ENCODE measurements at regions not wholly inside any gene's neighbourhood (a gene's known extent, or its start where the extent isn't known, plus 50 kb on each side); places are given as distances from the start of the nearest gene placed in this dataset.

DNA sequence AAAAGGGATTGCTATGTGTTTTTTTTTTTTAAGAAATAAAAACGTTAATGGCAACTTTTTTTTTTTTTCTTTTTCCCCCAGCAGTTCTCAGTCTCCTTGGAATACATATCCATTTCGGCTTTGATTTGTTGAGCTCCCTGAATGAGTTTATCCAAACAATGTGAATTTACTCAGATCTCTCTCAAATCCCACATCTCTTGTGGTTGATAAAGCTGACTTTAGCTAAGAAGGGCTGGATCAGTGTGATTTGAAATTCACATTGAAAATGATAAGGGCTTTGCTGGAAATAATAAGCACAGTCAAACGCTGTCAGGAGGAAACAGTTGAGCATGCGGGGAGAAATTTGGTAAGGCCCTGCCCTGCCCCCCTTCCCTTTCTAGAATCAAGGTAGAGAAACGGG is 74.1 kb upstream of the IRX3 start:
- TF ChIP-seq RAD21 (conservative IDR thresholded peaks at IDR 0.05) (no peak), TAF1 (IDR thresholded peaks at IDR 0.05; ENCODE audit: low read depth) (no peak), EZH2 (IDR thresholded peaks at IDR 0.05; ENCODE audit: borderline replicate concordance, insufficient read depth, low read length, poor library complexity, severe bottlenecking) (no peak), POLR2AphosphoS5 (IDR thresholded peaks at IDR 0.05) (no peak), EP300 (conservative IDR thresholded peaks at IDR 0.05; ENCODE audit: poor library complexity, severe bottlenecking) (no peak), SMC3 (conservative IDR thresholded peaks at IDR 0.05; ENCODE audit: poor library complexity) (no peak), MXI1 (conservative IDR thresholded peaks at IDR 0.05; ENCODE audit: poor library complexity, severe bottlenecking) (no peak)
- TF ChIP-seq, protein P1, sequence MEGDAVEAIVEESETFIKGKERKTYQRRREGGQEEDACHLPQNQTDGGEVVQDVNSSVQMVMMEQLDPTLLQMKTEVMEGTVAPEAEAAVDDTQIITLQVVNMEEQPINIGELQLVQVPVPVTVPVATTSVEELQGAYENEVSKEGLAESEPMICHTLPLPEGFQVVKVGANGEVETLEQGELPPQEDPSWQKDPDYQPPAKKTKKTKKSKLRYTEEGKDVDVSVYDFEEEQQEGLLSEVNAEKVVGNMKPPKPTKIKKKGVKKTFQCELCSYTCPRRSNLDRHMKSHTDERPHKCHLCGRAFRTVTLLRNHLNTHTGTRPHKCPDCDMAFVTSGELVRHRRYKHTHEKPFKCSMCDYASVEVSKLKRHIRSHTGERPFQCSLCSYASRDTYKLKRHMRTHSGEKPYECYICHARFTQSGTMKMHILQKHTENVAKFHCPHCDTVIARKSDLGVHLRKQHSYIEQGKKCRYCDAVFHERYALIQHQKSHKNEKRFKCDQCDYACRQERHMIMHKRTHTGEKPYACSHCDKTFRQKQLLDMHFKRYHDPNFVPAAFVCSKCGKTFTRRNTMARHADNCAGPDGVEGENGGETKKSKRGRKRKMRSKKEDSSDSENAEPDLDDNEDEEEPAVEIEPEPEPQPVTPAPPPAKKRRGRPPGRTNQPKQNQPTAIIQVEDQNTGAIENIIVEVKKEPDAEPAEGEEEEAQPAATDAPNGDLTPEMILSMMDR (IDR thresholded peaks at IDR 0.05; ENCODE audit: poor library complexity, severe bottlenecking) = no peak
- TF ChIP-seq, protein P2, sequence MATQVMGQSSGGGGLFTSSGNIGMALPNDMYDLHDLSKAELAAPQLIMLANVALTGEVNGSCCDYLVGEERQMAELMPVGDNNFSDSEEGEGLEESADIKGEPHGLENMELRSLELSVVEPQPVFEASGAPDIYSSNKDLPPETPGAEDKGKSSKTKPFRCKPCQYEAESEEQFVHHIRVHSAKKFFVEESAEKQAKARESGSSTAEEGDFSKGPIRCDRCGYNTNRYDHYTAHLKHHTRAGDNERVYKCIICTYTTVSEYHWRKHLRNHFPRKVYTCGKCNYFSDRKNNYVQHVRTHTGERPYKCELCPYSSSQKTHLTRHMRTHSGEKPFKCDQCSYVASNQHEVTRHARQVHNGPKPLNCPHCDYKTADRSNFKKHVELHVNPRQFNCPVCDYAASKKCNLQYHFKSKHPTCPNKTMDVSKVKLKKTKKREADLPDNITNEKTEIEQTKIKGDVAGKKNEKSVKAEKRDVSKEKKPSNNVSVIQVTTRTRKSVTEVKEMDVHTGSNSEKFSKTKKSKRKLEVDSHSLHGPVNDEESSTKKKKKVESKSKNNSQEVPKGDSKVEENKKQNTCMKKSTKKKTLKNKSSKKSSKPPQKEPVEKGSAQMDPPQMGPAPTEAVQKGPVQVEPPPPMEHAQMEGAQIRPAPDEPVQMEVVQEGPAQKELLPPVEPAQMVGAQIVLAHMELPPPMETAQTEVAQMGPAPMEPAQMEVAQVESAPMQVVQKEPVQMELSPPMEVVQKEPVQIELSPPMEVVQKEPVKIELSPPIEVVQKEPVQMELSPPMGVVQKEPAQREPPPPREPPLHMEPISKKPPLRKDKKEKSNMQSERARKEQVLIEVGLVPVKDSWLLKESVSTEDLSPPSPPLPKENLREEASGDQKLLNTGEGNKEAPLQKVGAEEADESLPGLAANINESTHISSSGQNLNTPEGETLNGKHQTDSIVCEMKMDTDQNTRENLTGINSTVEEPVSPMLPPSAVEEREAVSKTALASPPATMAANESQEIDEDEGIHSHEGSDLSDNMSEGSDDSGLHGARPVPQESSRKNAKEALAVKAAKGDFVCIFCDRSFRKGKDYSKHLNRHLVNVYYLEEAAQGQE (IDR thresholded peaks at IDR 0.05; ENCODE audit: borderline replicate concordance) = no peak
- no peaks in the 10 kb centered on the region for H3K27me3 ChIP-seq (ENCODE audit: insufficient read depth, low read depth, low read length)
- H3K9me2 ChIP-seq (ENCODE audit: insufficient read depth, low read length) = no peaks in the 10 kb centered on the region
- H3K4me3 ChIP-seq (ENCODE audit: low read length) = peak overlapping the region; percentile 11
- no peaks in the 10 kb centered on the region for H4K20me1 ChIP-seq (ENCODE audit: insufficient read depth)
- peak overlapping the region; percentile 25 for H3K4me2 ChIP-seq (ENCODE audit: low read length)
- H3K36me3 ChIP-seq (ENCODE audit: insufficient read depth, low read length) = no peaks in the 10 kb centered on the region
- H3K27ac ChIP-seq (ENCODE audit: low read length) = no peak overlapping the region
- no peaks in the 10 kb centered on the region for H3K9me3 ChIP-seq (ENCODE audit: low read length)
- no peak overlapping the region for H2AFZ ChIP-seq (ENCODE audit: low read depth, low read length)
- H3K79me2 ChIP-seq (replicated peaks; ENCODE audit: insufficient read depth, low read length) = no peaks in the 10 kb centered on the region
- no peak overlapping the region for H3K9ac ChIP-seq (ENCODE audit: low read length)
- H3F3A ChIP-seq (ENCODE audit: insufficient read depth, low read length, poor library complexity, severe bottlenecking) = no peaks in the 10 kb centered on the region

DNA sequence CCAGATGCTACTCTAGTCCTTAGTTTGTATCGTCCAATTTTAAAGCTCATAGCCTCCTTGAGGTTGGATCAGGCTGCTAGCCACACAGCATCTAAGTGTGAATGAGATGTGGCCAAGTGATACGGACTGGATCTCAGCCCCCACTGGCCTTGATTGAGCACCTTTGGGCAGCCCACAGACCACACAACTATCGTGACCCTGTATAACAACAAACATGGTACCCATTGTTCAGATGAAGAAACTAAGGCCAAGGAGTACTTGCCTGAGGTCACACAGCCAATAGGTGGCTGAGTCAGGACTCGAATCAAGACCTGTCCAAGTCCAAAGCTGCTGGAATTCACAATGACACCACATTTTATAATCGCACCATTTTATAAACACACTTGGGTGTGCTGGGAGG is 73.0 kb upstream of the IRX3 start:
- no peaks in the 10 kb centered on the region for H3K27me3 ChIP-seq (ENCODE audit: insufficient read depth, low read depth, low read length)
- no peaks in the 10 kb centered on the region for H3K9me2 ChIP-seq (ENCODE audit: insufficient read depth, low read length)

More for the DNA sequence above, 73.0 kb upstream of the IRX3 start:
- Histone ChIP-seq H3K4me3 (ENCODE audit: low read length) (no peak overlapping the region), H2AFZ (ENCODE audit: low read depth, low read length) (no peak overlapping the region), H4K20me1 (ENCODE audit: insufficient read depth) (no peaks in the 10 kb centered on the region), H3K9ac (ENCODE audit: low read length) (no peak overlapping the region), H3F3A (ENCODE audit: insufficient read depth, low read length, poor library complexity, severe bottlenecking) (no peaks in the 10 kb centered on the region), H3K27ac (ENCODE audit: low read length) (no peak overlapping the region), H3K79me2 (replicated peaks; ENCODE audit: insufficient read depth, low read length) (no peaks in the 10 kb centered on the region), H3K9me3 (ENCODE audit: low read length) (peaks cover under 1% of the 10 kb centered on the region), H3K4me2 (ENCODE audit: low read length) (no peak overlapping the region), H3K36me3 (ENCODE audit: insufficient read depth, low read length) (no peaks in the 10 kb centered on the region)
- TF ChIP-seq TAF1 (IDR thresholded peaks at IDR 0.05; ENCODE audit: low read depth) (no peak), EZH2 (IDR thresholded peaks at IDR 0.05; ENCODE audit: borderline replicate concordance, insufficient read depth, low read length, poor library complexity, severe bottlenecking) (no peak), RAD21 (conservative IDR thresholded peaks at IDR 0.05) (no peak), EP300 (conservative IDR thresholded peaks at IDR 0.05; ENCODE audit: poor library complexity, severe bottlenecking) (no peak), POLR2AphosphoS5 (IDR thresholded peaks at IDR 0.05) (no peak)
- TF ChIP-seq, protein P1 (IDR thresholded peaks at IDR 0.05; ENCODE audit: poor library complexity, severe bottlenecking) = no peak
